ENCODE measurements at regions not wholly inside any gene's neighbourhood (a gene's known extent, or its start where the extent isn't known, plus 50 kb on each side); places are given as distances from the start of the nearest gene placed in this dataset.

DNA sequence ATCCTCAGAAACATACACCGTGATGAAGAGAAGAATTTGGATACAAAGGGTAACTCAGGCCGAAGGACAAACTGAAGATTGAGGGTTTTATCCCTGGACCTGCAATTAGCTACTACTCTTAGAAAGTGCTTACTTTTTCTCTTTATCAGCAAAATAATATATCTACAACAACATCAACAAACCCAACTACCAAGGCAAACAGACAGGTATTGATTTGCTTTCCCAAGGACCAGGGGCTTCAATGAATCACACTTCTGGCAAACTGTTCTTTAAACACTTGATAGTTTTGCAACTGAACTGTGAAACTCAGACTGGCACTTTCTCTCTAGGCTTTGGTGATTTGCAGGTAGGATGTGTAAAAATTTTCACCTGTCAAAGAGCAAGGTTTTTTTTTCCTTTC, 247.5 kb downstream of the SEC23A start (continued):
- TF ChIP-seq, protein P1, sequence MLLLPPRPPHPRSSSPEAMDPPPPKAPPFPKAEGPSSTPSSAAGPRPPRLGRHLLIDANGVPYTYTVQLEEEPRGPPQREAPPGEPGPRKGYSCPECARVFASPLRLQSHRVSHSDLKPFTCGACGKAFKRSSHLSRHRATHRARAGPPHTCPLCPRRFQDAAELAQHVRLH (CRISPR knock-in tag; IDR thresholded peaks at IDR 0.05; ENCODE audit: borderline replicate concordance, low read depth) = no peak
- no peak for TF ChIP-seq ZNF331 (CRISPR knock-in tag; IDR thresholded peaks at IDR 0.05)
- TF ChIP-seq MED1 (CRISPR knock-in tag; IDR thresholded peaks at IDR 0.05) = 0 out of 2 replicates have a peak, but pooled peaks have one; percentile 19
- no peak for TF ChIP-seq SCMH1 (CRISPR knock-in tag; IDR thresholded peaks at IDR 0.05; ENCODE audit: borderline replicate concordance)
- no peak for TF ChIP-seq SOX6 (IDR thresholded peaks at IDR 0.05)
- peak; percentile 51; the same call in 1 of the 2 replicates for TF ChIP-seq SOX6 (CRISPR knock-in tag; IDR thresholded peaks at IDR 0.05)
- TF ChIP-seq ARHGAP35 (CRISPR knock-in tag; IDR thresholded peaks at IDR 0.05; ENCODE audit: borderline replicate concordance) = no peak
- peak; percentile 49; the same call in 1 of the 2 replicates for TF ChIP-seq MIXL1 (CRISPR knock-in tag; IDR thresholded peaks at IDR 0.05)
- no peak for TF ChIP-seq PPARG (CRISPR knock-in tag; conservative IDR thresholded peaks at IDR 0.05)
- TF ChIP-seq BHLHE40 (IDR thresholded peaks at IDR 0.05; ENCODE audit: low read length) = 0 out of 2 replicates have a peak, but pooled peaks have one; percentile 11
- no peak for TF ChIP-seq PAF1 (CRISPR knock-in tag; IDR thresholded peaks at IDR 0.05)
- no peak for TF ChIP-seq CHD4 (IDR thresholded peaks at IDR 0.05; ENCODE audit: borderline replicate concordance, low read length)
- peak; percentile 20; the same call in 1 of the 2 replicates for TF ChIP-seq NR2F6 (IDR thresholded peaks at IDR 0.05)
- no peak for TF ChIP-seq NR2F6 (CRISPR knock-in tag; IDR thresholded peaks at IDR 0.05)
- TF ChIP-seq HMG20B (CRISPR knock-in tag; conservative IDR thresholded peaks at IDR 0.05) = no peak
- TF ChIP-seq JUNB (CRISPR knock-in tag; IDR thresholded peaks at IDR 0.05; ENCODE audit: borderline replicate concordance) = 0 out of 2 replicates have a peak, but pooled peaks have one; percentile 17
- peak; percentile 31; the same call in 1 of the 2 replicates for TF ChIP-seq ZNF816 (CRISPR knock-in tag; IDR thresholded peaks at IDR 0.05; ENCODE audit: borderline replicate concordance)
- no peak for TF ChIP-seq ATRX (CRISPR knock-in tag; IDR thresholded peaks at IDR 0.05; ENCODE audit: borderline replicate concordance)
- TF ChIP-seq POGZ (CRISPR knock-in tag; IDR thresholded peaks at IDR 0.05) = 0 out of 2 replicates have a peak, but pooled peaks have one; percentile 38
- peak; percentile 64; the same call in 1 of the 2 replicates for TF ChIP-seq RARA (CRISPR knock-in tag; IDR thresholded peaks at IDR 0.05)
- TF ChIP-seq TBX3 (IDR thresholded peaks at IDR 0.05; ENCODE audit: borderline replicate concordance) = peak; percentile 81; the same call in 1 of the 2 replicates
- TF ChIP-seq EHMT2 (IDR thresholded peaks at IDR 0.05; ENCODE audit: borderline replicate concordance, low read depth, low read length) = no peak
- TF ChIP-seq REL (CRISPR knock-in tag; conservative IDR thresholded peaks at IDR 0.05) = no peak
- TF ChIP-seq ISL2 (CRISPR knock-in tag; IDR thresholded peaks at IDR 0.05) = 0 out of 2 replicates have a peak, but pooled peaks have one; percentile 32
- TF ChIP-seq FOXA3 (CRISPR knock-in tag; IDR thresholded peaks at IDR 0.05) = peak; percentile 85
- TF ChIP-seq ELF4 (CRISPR knock-in tag; IDR thresholded peaks at IDR 0.05; ENCODE audit: borderline replicate concordance) = no peak
- TF ChIP-seq MAFK (conservative IDR thresholded peaks at IDR 0.05 in 1 of 2, IDR thresholded peaks at IDR 0.05 in 1 of 2; ENCODE audit: low read length in 2 of 2) = peak; percentile 96
- TF ChIP-seq CENPT (CRISPR knock-in tag; IDR thresholded peaks at IDR 0.05; ENCODE audit: low read depth) = no peak

All from HepG2 (cell line).